H9 (cell line): ENCODE measurements at regions not wholly inside any gene's neighbourhood (a gene's known extent, or its start where the extent isn't known, plus 50 kb on each side); places are given as distances from the start of the nearest gene placed in this dataset.

ENCODE experiments used
- DNase-seq: peaks from one replicate; pipeline ENCODE4 v3.0.0-alpha.2; 2017
- H2AFZ ChIP-seq: one replicate; pipeline ENCODE4 v1.6.1; 2013; ENCODE audit warnings: mild to moderate bottlenecking, low read length, control low read depth, moderate library complexity
- H2AK5ac ChIP-seq: 2 replicates; pipeline ENCODE4 v1.6.1; 2013; ENCODE audit warnings: low read length, control low read depth, mixed read lengths; ENCODE audit not compliant: insufficient read length
- H2BK120ac ChIP-seq: one replicate; pipeline ENCODE4 v1.6.1; 2013; ENCODE audit warnings: low read depth, mild to moderate bottlenecking, low read length, control low read depth, inconsistent platforms; ENCODE audit not compliant: poor library complexity, severe bottlenecking
- H2BK12ac ChIP-seq: 2 replicates; pipeline ENCODE4 v1.6.1; 2013; ENCODE audit warnings: low read length, control low read depth, mixed read lengths, low read depth; ENCODE audit not compliant: insufficient read length
- H2BK15ac ChIP-seq: 2 replicates; pipeline ENCODE4 v1.6.1; 2013; ENCODE audit warnings: low read depth, low read length, control low read depth
- H2BK20ac ChIP-seq: one replicate; pipeline ENCODE4 v1.6.1; 2013; ENCODE audit warnings: low read depth, mild to moderate bottlenecking, low read length, control low read depth, inconsistent platforms; ENCODE audit not compliant: poor library complexity, severe bottlenecking
- H2BK5ac ChIP-seq: 2 replicates; pipeline ENCODE4 v1.6.1; 2013; ENCODE audit warnings: low read length, control low read depth, mixed read lengths; ENCODE audit not compliant: insufficient read length
- H3K14ac ChIP-seq: 2 replicates; pipeline ENCODE4 v1.6.1; 2013; ENCODE audit warnings: low read length, control low read depth; ENCODE audit not compliant: insufficient read depth
- H3K18ac ChIP-seq: 2 replicates; pipeline ENCODE4 v1.6.1; 2013; ENCODE audit warnings: low read depth, mild to moderate bottlenecking, mixed read lengths, low read length, control low read depth; ENCODE audit not compliant: insufficient read length
- H3K23ac ChIP-seq: 2 replicates; pipeline ENCODE4 v1.6.1; 2013; ENCODE audit warnings: low read length, control low read depth, mixed read lengths, low read depth; ENCODE audit not compliant: insufficient read length
- H3K23me2 ChIP-seq: 2 replicates; pipeline ENCODE4 v1.6.1; 2013; ENCODE audit warnings: low read depth, mild to moderate bottlenecking, mixed read lengths, low read length, control low read depth; ENCODE audit not compliant: insufficient read length, poor library complexity, severe bottlenecking
- H3K27ac ChIP-seq: 2 replicates; pipeline ENCODE4 v1.5.1; 2013; ENCODE audit warnings: low read length, control low read depth, mixed read lengths, low read depth; ENCODE audit not compliant: insufficient read length
- H3K27me3 ChIP-seq: 2 replicates; pipeline ENCODE4 v1.6.1; 2013; ENCODE audit warnings: low read length, control low read depth, inconsistent platforms; ENCODE audit not compliant: insufficient read depth
- H3K4ac ChIP-seq: 2 replicates; pipeline ENCODE4 v1.6.1; 2013; ENCODE audit warnings: low read depth, mild to moderate bottlenecking, control low read depth, inconsistent platforms, low read length, moderate library complexity
- H3K4me1 ChIP-seq: 2 replicates; pipeline ENCODE4 v1.6.1; 2013; ENCODE audit warnings: low read length, control low read depth, inconsistent platforms; ENCODE audit not compliant: insufficient read depth
- H3K4me2 ChIP-seq: 2 replicates; pipeline ENCODE4 v1.6.1; 2013; ENCODE audit warnings: low read length, control low read depth, mixed read lengths; ENCODE audit not compliant: insufficient read length, insufficient read depth
- H3K56ac ChIP-seq: 2 replicates; pipeline ENCODE4 v1.6.1; 2013; ENCODE audit warnings: low read depth, mild to moderate bottlenecking, mixed read lengths, low read length, control low read depth; ENCODE audit not compliant: insufficient read length
- H3K79me1 ChIP-seq: 2 replicates; pipeline ENCODE4 v1.6.1; 2013; ENCODE audit warnings: low read depth, mild to moderate bottlenecking, moderate library complexity, low read length, control low read depth, inconsistent platforms; ENCODE audit not compliant: insufficient read depth, poor library complexity, severe bottlenecking
- H3K79me2 ChIP-seq: 2 replicates; pipeline ENCODE4 v1.6.1; 2013; ENCODE audit warnings: low read length, control low read depth, inconsistent platforms; ENCODE audit not compliant: insufficient read depth
- H3K9ac ChIP-seq: 2 replicates; pipeline ENCODE4 v1.6.1; 2013; ENCODE audit warnings: low read length, control low read depth, mixed read lengths; ENCODE audit not compliant: insufficient read length; ENCODE audit errors: extremely low read depth
- H3K9me3 ChIP-seq: one replicate; pipeline ENCODE4 v1.6.1; 2013; ENCODE audit warnings: low read depth, low read length, inconsistent platforms; ENCODE audit not compliant: control insufficient read depth
- H3T11ph ChIP-seq: one replicate; pipeline ENCODE4 v1.6.1; 2013; ENCODE audit warnings: mild to moderate bottlenecking, low read length, control low read depth, inconsistent platforms
- H4K20me1 ChIP-seq: one replicate; pipeline ENCODE4 v1.6.1; 2013; ENCODE audit not compliant: control insufficient read depth, insufficient read length, insufficient read depth
- H4K5ac ChIP-seq: 2 replicates; pipeline ENCODE4 v1.6.1; 2013; ENCODE audit warnings: low read depth, mild to moderate bottlenecking, mixed read lengths, low read length, control low read depth; ENCODE audit not compliant: insufficient read length
- H4K8ac ChIP-seq: replicated peaks from 2 replicates; pipeline ENCODE4 v1.6.1; 2013; ENCODE audit warnings: low read length, control low read depth, mixed read lengths, low read depth; ENCODE audit not compliant: insufficient read length
- H4K91ac ChIP-seq: 2 replicates; pipeline ENCODE4 v1.6.1; 2013; ENCODE audit warnings: low read depth, mild to moderate bottlenecking, moderate library complexity, mixed read lengths, low read length, control low read depth; ENCODE audit not compliant: insufficient read length
- H3K27ac Mint-ChIP-seq, 3 experiments: 2 replicates in 2 of 3; 3 replicates in 1 of 3; pipeline ENCODE4 v1.8.0; 2020 to 2021; ENCODE audit warnings: mixed read lengths in 3 of 3, mild to moderate bottlenecking in 1 of 3, moderate library complexity in 1 of 3
- H3K27me3 Mint-ChIP-seq: 2 replicates; pipeline ENCODE4 v1.8.0; 2021; ENCODE audit warnings: low read depth, mild to moderate bottlenecking, moderate library complexity, mixed read lengths
- H3K36me3 Mint-ChIP-seq, 3 experiments: 2 replicates in 2 of 3; 3 replicates in 1 of 3; pipeline ENCODE4 v1.8.0; 2020 to 2021; ENCODE audit warnings: low read depth in 3 of 3, mixed read lengths in 3 of 3; ENCODE audit not compliant: insufficient read depth in 1 of 3
- H3K4me1 Mint-ChIP-seq, 2 experiments: 2 replicates each; pipeline ENCODE4 v1.8.0; 2020; ENCODE audit warnings: mixed read lengths in 2 of 2
- H3K4me3 Mint-ChIP-seq, 2 experiments: 2 replicates in 1 of 2; 3 replicates in 1 of 2; pipeline ENCODE4 v1.8.0; 2020 to 2021; ENCODE audit warnings: mild to moderate bottlenecking in 2 of 2, mixed read lengths in 2 of 2, moderate library complexity in 1 of 2
- H3K9me3 Mint-ChIP-seq, 2 experiments: 2 replicates in 1 of 2; 3 replicates in 1 of 2; pipeline ENCODE4 v1.8.0; 2020; ENCODE audit warnings: mild to moderate bottlenecking in 2 of 2, mixed read lengths in 2 of 2, moderate library complexity in 1 of 2
- CTCF ChIP-seq: fragments of 200-600 bp; sonication (generic); conservative IDR thresholded peaks from 3 replicates; pipeline ENCODE4 v1.8.0; 2021; ENCODE audit warnings: antibody characterized with exemption, mild to moderate bottlenecking
- WGBS: extraction: QIAGEN DNeasy Blood & Tissue Kit; methylation state at CpG from one replicate; pipeline ENCODE4 v1.1.7; 2013; ENCODE audit warnings: missing lambda C conversion rate, low lambda C conversion rate, mixed read lengths; ENCODE audit not compliant: insufficient read length; ENCODE audit errors: extremely low coverage; 5-methylcytosine and 5-hydroxymethylcytosine counted together

GRCh38 chr6:19979059-19979458 is 141.9 kb downstream of the ID4 start:
- Histone ChIP-seq H3K56ac (no peak overlapping the region), H2BK20ac (no peak overlapping the region)
- no peak overlapping the region for H3K4me3 Mint-ChIP-seq

More at GRCh38 chr6:19979059-19979458, 141.9 kb downstream of the ID4 start:
- Histone ChIP-seq H2BK5ac (no peak overlapping the region), H3T11ph (no peak overlapping the region), H2AFZ (no peak overlapping the region), H3K14ac (no peak overlapping the region), H3K79me2 (no peaks in the 10 kb centered on the region), H4K8ac (no peak overlapping the region), H2BK12ac (no peak overlapping the region), H3K27ac (no peak overlapping the region), H3K9ac (no peak overlapping the region), H3K18ac (no peak overlapping the region), H3K4me2 (no peak overlapping the region), H2BK120ac (no peak overlapping the region), H3K23ac (no peak overlapping the region), H3K79me1 (no peaks in the 10 kb centered on the region), H4K20me1 (no peaks in the 10 kb centered on the region), H3K4me1 (no peaks in the 10 kb centered on the region), H4K5ac (no peak overlapping the region), H3K23me2 (no peaks in the 10 kb centered on the region), H2BK15ac (no peak overlapping the region), H3K27me3 (no peaks in the 10 kb centered on the region), H3K4ac (no peak overlapping the region), H3K9me3 (no peaks in the 10 kb centered on the region), H2AK5ac (no peak overlapping the region), H4K91ac (no peak overlapping the region)
- no peaks in the 10 kb centered on the region; the same call in 1 of the 2 replicates for H3K27me3 Mint-ChIP-seq
- no peaks in the 10 kb centered on the region for H3K9me3 Mint-ChIP-seq
- no peak for TF ChIP-seq CTCF
- H3K27ac Mint-ChIP-seq = no peak overlapping the region
- no peak for DNase-seq
- WGBS = no CpG with 5 or more reads among the region's 7 CpGs
- peaks cover 10% of the 10 kb centered on the region in 2 experiments for H3K4me1 Mint-ChIP-seq
- no peaks in the 10 kb centered on the region for H3K36me3 Mint-ChIP-seq
